GM12878 (cell line): ENCODE measurements at regions not wholly inside any gene's neighbourhood (a gene's known extent, or its start where the extent isn't known, plus 50 kb on each side); places are given as distances from the start of the nearest gene placed in this dataset.

ENCODE experiments used
- ATAC-seq: fragments of 200-7000 bp; cut with Tn5 transposase; 3 replicates; pipeline ENCODE4 v1.9.1; 2020; ENCODE audit warnings: mild to moderate bottlenecking, moderate library complexity
- BruUV-seq: library from RNA; stranded (reverse); fragments of 400-500 nt; replicated peaks from 2 replicates; lab custom pipeline; 2021; lab: Mats Ljungman, UMichigan
- CTCF ChIA-PET: fragments of 300-600 bp; sonication (Branson Sonifier 250); formaldehyde crosslinking; extraction: SDS; loops from one replicate; lab custom pipeline; 2021; ENCODE audit warnings: inconsistent platforms; lab: Yijun Ruan, JAX
- POLR2A ChIA-PET: fragments of 350-600 bp; formaldehyde crosslinking; extraction: SDS; loops from one replicate; lab custom pipeline; 2021; ENCODE audit warnings: inconsistent platforms; lab: Charles Lee
- RAD21 ChIA-PET: fragments of 300-600 bp; sonication (Branson Sonifier 250); formaldehyde crosslinking; loops from one replicate; lab custom pipeline; 2023; ENCODE audit warnings: antibody characterized with exemption; ENCODE audit not compliant: unreplicated experiment; lab: Charles Lee
- SMC1A ChIA-PET: fragments of 300-600 bp; sonication (Branson Sonifier 250); formaldehyde crosslinking; loops from one replicate; lab custom pipeline; 2023; ENCODE audit not compliant: unreplicated experiment, uncharacterized antibody; lab: Charles Lee
- DNase-seq: peaks from one replicate; pipeline ENCODE4 v3.0.0-alpha.2; 2011; ENCODE audit warnings: low read depth, low spot score
- FAIRE-seq: peaks from 3 replicates; lab custom pipeline; 2011; peaks lifted over from hg19 to GRCh38; lab: Jason Lieb, UNC
- H2AFZ ChIP-seq: 2 replicates; pipeline ENCODE4 v1.6.0; 2011; ENCODE audit warnings: low read depth, low read length, control low read depth; ENCODE audit not compliant: control insufficient read depth
- H3K27ac ChIP-seq: 2 replicates; pipeline ENCODE4 v1.5.1; 2011; ENCODE audit warnings: control low read depth; ENCODE audit not compliant: control insufficient read depth, insufficient read depth
- H3K27me3 ChIP-seq, 2 experiments: replicated peaks in 1 of 2; 2 replicates each; pipeline versions ENCODE4 v1.6.0 to v1.6.1; 2011; ENCODE audit warnings: low read length in 1 of 2; ENCODE audit not compliant: control insufficient read depth in 2 of 2, insufficient read depth in 2 of 2
- H3K36me3 ChIP-seq, 2 experiments: 2 replicates each; pipeline ENCODE4 v1.5.1; 2011; ENCODE audit warnings: low read length in 1 of 2; ENCODE audit not compliant: control insufficient read depth in 2 of 2, insufficient read depth in 2 of 2
- H3K4me1 ChIP-seq: 2 replicates; pipeline ENCODE4 v1.6.1; 2011; ENCODE audit warnings: mild to moderate bottlenecking, low read length, moderate library complexity, mixed read lengths; ENCODE audit not compliant: control insufficient read depth, insufficient read depth
- H3K4me2 ChIP-seq: 2 replicates; pipeline ENCODE4 v1.6.0; 2011; ENCODE audit warnings: control low read depth; ENCODE audit not compliant: control insufficient read depth, insufficient read depth
- H3K4me3 ChIP-seq: fragments of 200-600 bp; sonication (generic); 2 replicates; pipeline ENCODE4 v1.5.1; 2016
- H3K79me2 ChIP-seq: 2 replicates; pipeline ENCODE4 v1.6.0; 2011; ENCODE audit warnings: low read length; ENCODE audit not compliant: control insufficient read depth, insufficient read depth
- H3K9ac ChIP-seq: 2 replicates; pipeline ENCODE4 v1.8.0; 2011; ENCODE audit warnings: low read length, control low read depth, mixed read lengths; ENCODE audit not compliant: control insufficient read depth, insufficient read depth
- H3K9me3 ChIP-seq: replicated peaks from 3 replicates; pipeline ENCODE4 v1.5.1; 2011; ENCODE audit warnings: mild to moderate bottlenecking, low read length; ENCODE audit not compliant: control insufficient read depth, insufficient read depth
- H4K20me1 ChIP-seq: 2 replicates; pipeline ENCODE4 v1.6.0; 2011; ENCODE audit not compliant: control insufficient read depth, insufficient read depth
- ATF7 ChIP-seq: fragments of 450-650 bp; IDR thresholded peaks from 2 replicates; pipeline ENCODE4 v1.6.1; 2016; ENCODE audit warnings: low read depth, mild to moderate bottlenecking
- CEBPB ChIP-seq, 2 experiments: fragments of 150-350 bp in 1 of 2; IDR thresholded peaks; 2 replicates each; pipeline ENCODE4 v1.6.1; 2012 to 2014; ENCODE audit warnings: low read depth in 2 of 2, low read length in 2 of 2, borderline replicate concordance in 1 of 2, inconsistent platforms in 1 of 2
- IRF3 ChIP-seq: fragments of 450-650 bp; IDR thresholded peaks from 2 replicates; pipeline ENCODE4 v1.6.1; 2014; ENCODE audit warnings: mild to moderate bottlenecking
- MAX ChIP-seq: IDR thresholded peaks from 2 replicates; pipeline ENCODE4 v1.6.1; 2012; ENCODE audit warnings: low read depth, low read length, improper control_type of control experiment
- MYB ChIP-seq: fragments of 150-350 bp; IDR thresholded peaks from 2 replicates; pipeline ENCODE4 v1.6.1; 2014; ENCODE audit warnings: mild to moderate bottlenecking, low read depth, low read length, borderline replicate concordance
- PML ChIP-seq: IDR thresholded peaks from 2 replicates; pipeline ENCODE4 v1.6.1; 2012; ENCODE audit warnings: low read length, inconsistent platforms
- SMARCA5 ChIP-seq: fragments of 450-650 bp; IDR thresholded peaks from 2 replicates; pipeline ENCODE4 v1.6.1; 2017; ENCODE audit warnings: mild to moderate bottlenecking
- STAT3 ChIP-seq: IDR thresholded peaks from 2 replicates; pipeline ENCODE4 v1.6.1; 2011; ENCODE audit warnings: low read depth, low read length, improper control_type of control experiment
- SUZ12 ChIP-seq: fragments of 200-600 bp; sonication (generic); IDR thresholded peaks from one replicate; pipeline ENCODE4 v1.6.1; 2018; ENCODE audit warnings: antibody characterized with exemption, mild to moderate bottlenecking; ENCODE audit not compliant: unreplicated experiment
- TAF1 ChIP-seq: IDR thresholded peaks from 2 replicates; pipeline ENCODE4 v1.6.1; 2011; ENCODE audit warnings: mild to moderate bottlenecking, low read depth, low read length, borderline replicate concordance
- TBL1XR1 ChIP-seq: IDR thresholded peaks from 2 replicates; pipeline ENCODE4 v1.6.1; 2012; ENCODE audit warnings: low read depth, low read length, improper control_type of control experiment
- TCF12 ChIP-seq: IDR thresholded peaks from 2 replicates; pipeline ENCODE4 v1.6.1; 2011; ENCODE audit warnings: low read depth, mild to moderate bottlenecking, low read length
- ZNF274 ChIP-seq: IDR thresholded peaks from one replicate; pipeline ENCODE4 v1.8.0; 2011; ENCODE audit not compliant: insufficient read length, insufficient read depth
- WGBS: methylation state at CpG from one replicate; pipeline ENCODE4 v1.1.6; 2016; ENCODE audit warnings: low lambda C conversion rate; ENCODE audit not compliant: insufficient replicate concordance, insufficient coverage; ENCODE audit errors: missing lambda C conversion rate; 5-methylcytosine and 5-hydroxymethylcytosine counted together
- in situ Hi-C: fragments of 300-500 bp; cut with MboI; formaldehyde crosslinking; loops from 9 replicates; pipeline ENCODE4 v1.14.3; 2018; ENCODE audit warnings: mixed read lengths
- intact Hi-C: fragments of 100-400 bp; cut with micrococcal nuclease; formaldehyde crosslinking; loops from one replicate; pipeline ENCODE4 v1.14.2; 2022; ENCODE audit not compliant: unreplicated experiment
- TF ChIP-seq, protein P1 (sequence below): fragments of 450-650 bp; IDR thresholded peaks from 2 replicates; pipeline ENCODE4 v1.6.1; 2017; ENCODE audit warnings: low read depth, mild to moderate bottlenecking, moderate library complexity
- TF ChIP-seq, protein P2 (sequence below): fragments of 450-650 bp; IDR thresholded peaks from 2 replicates; pipeline ENCODE4 v1.6.1; 2017; ENCODE audit warnings: mild to moderate bottlenecking

DNA sequence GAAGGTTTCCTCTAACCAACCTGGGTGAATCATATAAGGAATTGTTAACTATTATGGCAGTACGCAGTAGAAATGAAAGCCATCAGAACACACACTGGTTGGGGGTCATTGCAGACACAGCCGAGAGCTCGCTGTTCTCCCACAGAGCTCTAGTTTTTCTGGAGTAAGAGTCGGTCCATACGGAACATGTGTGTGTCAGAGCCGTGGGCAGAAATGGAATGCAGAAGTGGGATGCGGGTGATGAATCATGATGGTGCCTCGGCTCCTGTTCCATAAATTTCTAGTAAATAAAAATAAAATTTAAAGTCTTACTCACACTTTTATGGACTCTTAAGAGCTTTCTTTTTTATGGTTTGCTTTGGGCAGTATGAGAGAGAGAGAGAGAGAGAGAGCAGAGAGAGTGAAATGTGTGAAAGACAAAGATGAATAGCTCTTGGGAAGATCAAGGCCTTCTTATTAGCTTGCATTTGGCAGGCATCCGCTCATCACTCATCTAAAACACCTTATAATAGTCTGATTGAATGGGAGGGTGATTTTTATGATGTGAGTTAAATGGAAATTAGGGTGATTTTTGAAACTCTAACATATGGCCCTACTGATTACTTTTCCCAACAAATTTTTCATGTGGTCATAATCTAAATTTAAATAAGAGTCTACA, 98.8 kb upstream of the PFKP start:
- TF ChIP-seq SMARCA5, result no peak
- no peak for TF ChIP-seq TAF1
- TF ChIP-seq TCF12, result no peak
- TF ChIP-seq PML, result no peak
- no peak for TF ChIP-seq CEBPB (IDR thresholded peaks at IDR 0.05; ENCODE audit: borderline replicate concordance in 1 of 2, low read depth in 2 of 2, low read length in 2 of 2)
- no peak for TF ChIP-seq IRF3
- no peak for TF ChIP-seq ATF7
- no peak for TF ChIP-seq MAX
- TF ChIP-seq, protein P1, sequence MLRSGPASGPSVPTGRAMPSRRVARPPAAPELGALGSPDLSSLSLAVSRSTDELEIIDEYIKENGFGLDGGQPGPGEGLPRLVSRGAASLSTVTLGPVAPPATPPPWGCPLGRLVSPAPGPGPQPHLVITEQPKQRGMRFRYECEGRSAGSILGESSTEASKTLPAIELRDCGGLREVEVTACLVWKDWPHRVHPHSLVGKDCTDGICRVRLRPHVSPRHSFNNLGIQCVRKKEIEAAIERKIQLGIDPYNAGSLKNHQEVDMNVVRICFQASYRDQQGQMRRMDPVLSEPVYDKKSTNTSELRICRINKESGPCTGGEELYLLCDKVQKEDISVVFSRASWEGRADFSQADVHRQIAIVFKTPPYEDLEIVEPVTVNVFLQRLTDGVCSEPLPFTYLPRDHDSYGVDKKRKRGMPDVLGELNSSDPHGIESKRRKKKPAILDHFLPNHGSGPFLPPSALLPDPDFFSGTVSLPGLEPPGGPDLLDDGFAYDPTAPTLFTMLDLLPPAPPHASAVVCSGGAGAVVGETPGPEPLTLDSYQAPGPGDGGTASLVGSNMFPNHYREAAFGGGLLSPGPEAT, result no peak
- TF ChIP-seq MYB, result no peak
- no peak for TF ChIP-seq TBL1XR1
- TF ChIP-seq SUZ12, result no peak
- TF ChIP-seq STAT3, result no peak
- TF ChIP-seq, protein P2, sequence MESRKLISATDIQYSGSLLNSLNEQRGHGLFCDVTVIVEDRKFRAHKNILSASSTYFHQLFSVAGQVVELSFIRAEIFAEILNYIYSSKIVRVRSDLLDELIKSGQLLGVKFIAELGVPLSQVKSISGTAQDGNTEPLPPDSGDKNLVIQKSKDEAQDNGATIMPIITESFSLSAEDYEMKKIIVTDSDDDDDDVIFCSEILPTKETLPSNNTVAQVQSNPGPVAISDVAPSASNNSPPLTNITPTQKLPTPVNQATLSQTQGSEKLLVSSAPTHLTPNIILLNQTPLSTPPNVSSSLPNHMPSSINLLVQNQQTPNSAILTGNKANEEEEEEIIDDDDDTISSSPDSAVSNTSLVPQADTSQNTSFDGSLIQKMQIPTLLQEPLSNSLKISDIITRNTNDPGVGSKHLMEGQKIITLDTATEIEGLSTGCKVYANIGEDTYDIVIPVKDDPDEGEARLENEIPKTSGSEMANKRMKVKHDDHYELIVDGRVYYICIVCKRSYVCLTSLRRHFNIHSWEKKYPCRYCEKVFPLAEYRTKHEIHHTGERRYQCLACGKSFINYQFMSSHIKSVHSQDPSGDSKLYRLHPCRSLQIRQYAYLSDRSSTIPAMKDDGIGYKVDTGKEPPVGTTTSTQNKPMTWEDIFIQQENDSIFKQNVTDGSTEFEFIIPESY, result no peak
- TF ChIP-seq ZNF274, result no peak
- H3K79me2 ChIP-seq, result no peaks in the 10 kb centered on the region
- ChIA-PET CTCF (no interaction called here), SMC1A (interaction anchor here (0.9 to 1.4 kb wide), 2 partner anchors 10 to 17 kb away, joined by 3 to 4 read pairs; no protein-coding TSS in a partner anchor), RAD21 (no interaction called here), POLR2A (no interaction called here)
- H3K9ac ChIP-seq, result no peak overlapping the region
- H2AFZ ChIP-seq, result no peak overlapping the region
- no peak for ATAC-seq
- BruUV-seq, result no TSS peak
- 76% methylated on average over 9 of the region's 9 CpGs for WGBS
- no peak overlapping the region for H3K4me2 ChIP-seq
- H4K20me1 ChIP-seq, result no peaks in the 10 kb centered on the region
- in situ Hi-C loops, result no loop called here
- H3K4me3 ChIP-seq, result no peak overlapping the region
- no peaks in the 10 kb centered on the region for H3K36me3 ChIP-seq
- H3K27ac ChIP-seq, result no peak overlapping the region
- H3K27me3 ChIP-seq, result peaks cover 1 to 5% of the 10 kb centered on the region in 2 experiments; a peak in 2 of 4 replicates
- intact Hi-C loops, result no loop called here
- DNase-seq, result no peak
- H3K4me1 ChIP-seq, result no peaks in the 10 kb centered on the region
- no peak for FAIRE-seq
- no peaks in the 10 kb centered on the region for H3K9me3 ChIP-seq
